ENCODE measurements at regions not wholly inside any gene's neighbourhood (a gene's known extent, or its start where the extent isn't known, plus 50 kb on each side); places are given as distances from the start of the nearest gene placed in this dataset.

GRCh38 chr4:187141101-187141500 is 417.4 kb upstream of the FAT1 start:
- no peak for DNase-seq

GRCh38 chr4:187149229-187149945 is 425.7 kb upstream of the FAT1 start:
- DNase-seq, result no peak

- DNase-seq, result no peak
These were observed 433.8 kb upstream of the FAT1 start for GRCh38 chr4:187157380-187157958.

GRCh38 chr4:187158003-187158402 is 434.3 kb upstream of the FAT1 start:
- no peak for DNase-seq

- DNase-seq, result no peak
These were observed 436.8 kb upstream of the FAT1 start for GRCh38 chr4:187160486-187160885.

GRCh38 chr4:187166886-187167512 is 443.3 kb upstream of the FAT1 start:
- no peak for DNase-seq

GRCh38 chr4:187171706-187172339 is 448.2 kb upstream of the FAT1 start:
- no peak for DNase-seq

- no peak for DNase-seq
These were observed 448.7 kb upstream of the FAT1 start for GRCh38 chr4:187172340-187172761.

GRCh38 chr4:187174749-187175148 is 451.1 kb upstream of the FAT1 start:
- no peak for DNase-seq

- no peak for DNase-seq
These were observed 451.5 kb upstream of the FAT1 start for GRCh38 chr4:187175197-187175596.

- no peak for DNase-seq
These were observed 452.7 kb upstream of the FAT1 start for GRCh38 chr4:187176261-187176910.

GRCh38 chr4:187178084-187178483 is 454.4 kb upstream of the FAT1 start:
- no peak for DNase-seq

GRCh38 chr4:187178587-187178986 is 454.9 kb upstream of the FAT1 start:
- no peak for DNase-seq

GRCh38 chr4:187179086-187180058 is 455.7 kb upstream of the FAT1 start:
- peak in 1 of 2 experiments; percentile 12 for DNase-seq

GRCh38 chr4:187181054-187181453 is 457.4 kb upstream of the FAT1 start:
- no peak for DNase-seq

GRCh38 chr4:187183346-187183745 is 459.7 kb upstream of the FAT1 start:
- DNase-seq, result no peak

GRCh38 chr4:187183826-187184225 is 460.2 kb upstream of the FAT1 start:
- DNase-seq, result no peak

- DNase-seq, result peak; percentile 62 to 85
These were observed 460.9 kb upstream of the FAT1 start for GRCh38 chr4:187184508-187184907.

- no peak for DNase-seq
These were observed 464.5 kb upstream of the FAT1 start for GRCh38 chr4:187188118-187188517.

- no peak for DNase-seq
These were observed 465.1 kb upstream of the FAT1 start for GRCh38 chr4:187188741-187189140.

- DNase-seq, result no peak
These were observed 466.7 kb upstream of the FAT1 start for GRCh38 chr4:187190390-187190789.

GRCh38 chr4:187191676-187192075 is 468.0 kb upstream of the FAT1 start:
- no peak for DNase-seq

All from NCI-H2081 (cell line).